ENCODE measurements at regions not wholly inside any gene's neighbourhood (a gene's known extent, or its start where the extent isn't known, plus 50 kb on each side); places are given as distances from the start of the nearest gene placed in this dataset.
"Not testable (repeated sequence)": the region's sequence is repeated elsewhere in the genome, so short reads cannot be mapped to it uniquely, and the experiment has no call there.

GRCh38 chr2:187782301-187782700, 228.1 kb upstream of the TFPI start:
- DNase-seq (ENCODE audit: low read depth, low spot score) = no peak

- DNase-seq (ENCODE audit: low read depth, low spot score) = no peak
These were observed 229.2 kb upstream of the TFPI start for GRCh38 chr2:187783446-187783845.

- not testable (repeated sequence) for DNase-seq (ENCODE audit: low read depth, low spot score)
These were observed 229.9 kb upstream of the TFPI start for GRCh38 chr2:187784138-187784537.

GRCh38 chr2:187799601-187800000, 245.4 kb upstream of the TFPI start:
- no peak for DNase-seq (ENCODE audit: low read depth, low spot score)

GRCh38 chr2:187803816-187804215, 249.6 kb upstream of the TFPI start:
- DNase-seq (ENCODE audit: low read depth, low spot score) = no peak

GRCh38 chr2:187815113-187815512, 260.9 kb upstream of the TFPI start:
- no peak for DNase-seq (ENCODE audit: low read depth, low spot score)

- no peak for DNase-seq (ENCODE audit: low read depth, low spot score)
These were observed 265.4 kb upstream of the TFPI start for GRCh38 chr2:187819624-187820023.

- no peak for DNase-seq (ENCODE audit: low read depth, low spot score)
These were observed 270.9 kb upstream of the TFPI start for GRCh38 chr2:187825108-187825507.

GRCh38 chr2:187826023-187826422, 271.8 kb upstream of the TFPI start:
- peak; percentile 81 for DNase-seq (ENCODE audit: low read depth, low spot score)

GRCh38 chr2:187834787-187835186, 280.6 kb upstream of the TFPI start:
- DNase-seq (ENCODE audit: low read depth, low spot score) = no peak

GRCh38 chr2:187838690-187839089, 284.5 kb upstream of the TFPI start:
- DNase-seq (ENCODE audit: low read depth, low spot score) = no peak

GRCh38 chr2:187842315-187842714, 288.1 kb upstream of the TFPI start:
- DNase-seq (ENCODE audit: low read depth, low spot score) = no peak

GRCh38 chr2:187842978-187843847, 289.0 kb upstream of the TFPI start:
- DNase-seq (ENCODE audit: low read depth, low spot score) = peak; percentile 80

- no peak for DNase-seq (ENCODE audit: low read depth, low spot score)
These were observed 293.3 kb upstream of the TFPI start for GRCh38 chr2:187847245-187848208.

- DNase-seq (ENCODE audit: low read depth, low spot score) = no peak
These were observed 297.8 kb upstream of the TFPI start for GRCh38 chr2:187851955-187852561.

- peak; percentile 8 for DNase-seq (ENCODE audit: low read depth, low spot score)
These were observed 299.2 kb upstream of the TFPI start for GRCh38 chr2:187853381-187853791.

GRCh38 chr2:187854801-187855200, 300.6 kb upstream of the TFPI start:
- DNase-seq (ENCODE audit: low read depth, low spot score) = no peak

GRCh38 chr2:187855689-187856088, 301.5 kb upstream of the TFPI start:
- no peak for DNase-seq (ENCODE audit: low read depth, low spot score)

- no peak for DNase-seq (ENCODE audit: low read depth, low spot score)
These were observed 303.6 kb upstream of the TFPI start for GRCh38 chr2:187857826-187858225.

GRCh38 chr2:187862715-187863114, 308.5 kb upstream of the TFPI start:
- no peak for DNase-seq (ENCODE audit: low read depth, low spot score)

GRCh38 chr2:187865025-187865424, 310.8 kb upstream of the TFPI start:
- no peak for DNase-seq (ENCODE audit: low read depth, low spot score)

- no peak for DNase-seq (ENCODE audit: low read depth, low spot score)
These were observed 312.9 kb upstream of the TFPI start for GRCh38 chr2:187867165-187867564.
